Duodenal mucosa (tissue), 2 donors: ENCODE measurements at regions not wholly inside any gene's neighbourhood (a gene's known extent, or its start where the extent isn't known, plus 50 kb on each side); places are given as distances from the start of the nearest gene placed in this dataset.

Experiments
- H3K27ac ChIP-seq: one replicate; pipeline ENCODE4 v1.7.0; 2013; ENCODE audit warnings: low read depth, low read length
- H3K27me3 ChIP-seq, 2 donors: one replicate each; pipeline ENCODE4 v1.7.0; 2013; ENCODE audit warnings: low read length in 2 of 2, control low read depth in 1 of 2; ENCODE audit not compliant: insufficient read depth in 2 of 2, control insufficient read depth in 1 of 2
- H3K36me3 ChIP-seq, 2 donors: one replicate each; pipeline ENCODE4 v1.7.0; 2013; ENCODE audit warnings: low read length in 2 of 2, control low read depth in 1 of 2; ENCODE audit not compliant: insufficient read depth in 2 of 2, control insufficient read depth in 1 of 2
- H3K4me1 ChIP-seq, 2 donors: one replicate each; pipeline ENCODE4 v1.7.0; 2013; ENCODE audit warnings: low read length in 2 of 2, control low read depth in 1 of 2; ENCODE audit not compliant: insufficient read depth in 2 of 2, control insufficient read depth in 1 of 2
- H3K4me3 ChIP-seq, 2 donors: one replicate each; pipeline ENCODE4 v1.7.0; 2013; ENCODE audit warnings: low read length in 2 of 2, low read depth in 1 of 2
- H3K9ac ChIP-seq, 2 donors: one replicate each; pipeline ENCODE4 v1.7.0; 2013; ENCODE audit warnings: low read length in 2 of 2, low read depth in 1 of 2
- H3K9me3 ChIP-seq, 2 donors: one replicate each; pipeline ENCODE4 v1.7.0; 2013; ENCODE audit warnings: low read length in 2 of 2, control low read depth in 1 of 2; ENCODE audit not compliant: control insufficient read depth in 1 of 2

DNA sequence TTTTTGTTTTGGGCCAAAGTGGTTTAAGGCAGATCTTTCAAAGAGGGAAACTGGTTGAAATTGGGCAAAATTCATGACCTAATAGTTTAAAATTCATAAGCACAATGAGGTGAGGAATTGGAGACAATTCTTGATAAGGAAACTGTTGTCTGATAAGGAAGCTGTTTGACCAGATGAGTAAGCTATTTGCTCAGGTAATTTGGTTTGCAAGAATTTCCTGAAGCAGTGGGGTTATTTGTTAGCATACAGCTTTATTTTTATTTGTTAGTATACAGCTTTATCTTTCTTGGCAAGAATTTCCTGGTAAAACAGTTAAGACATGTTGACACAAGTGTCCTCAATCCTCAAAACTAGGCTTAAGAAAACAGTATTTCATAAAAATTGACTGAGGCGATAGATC is 559.0 kb downstream of the GALC start:
- no peaks in the 10 kb centered on the region for H3K36me3 ChIP-seq
- H3K27ac ChIP-seq: no peak overlapping the region
- H3K27me3 ChIP-seq: no peaks in the 10 kb centered on the region
- H3K4me3 ChIP-seq: no peak overlapping the region
- H3K9ac ChIP-seq: no peak overlapping the region
- no peaks in the 10 kb centered on the region for H3K4me1 ChIP-seq
- H3K9me3 ChIP-seq: peaks cover 0 to 27% of the 10 kb centered on the region in 2 donors

DNA sequence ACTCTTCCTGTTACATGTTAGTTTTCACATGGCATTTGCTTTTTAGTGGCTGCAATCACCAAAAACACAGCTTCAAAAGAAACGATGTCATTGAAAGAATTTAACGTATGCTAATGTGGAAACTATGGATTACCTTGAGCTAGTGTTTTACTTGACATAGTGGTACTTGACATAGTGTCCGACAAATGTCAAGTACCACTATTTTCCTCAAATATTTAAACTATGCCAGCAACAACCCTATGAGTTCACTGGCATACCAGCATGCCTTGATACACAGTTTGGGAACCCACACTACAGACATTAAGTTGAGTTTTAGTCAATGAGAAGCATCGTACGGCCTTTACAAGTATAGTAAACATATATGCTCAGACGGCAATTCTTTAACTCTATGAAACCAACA is 560.3 kb downstream of the GALC start:
- Histone ChIP-seq H3K27ac (no peak overlapping the region), H3K27me3 (no peaks in the 10 kb centered on the region), H3K9ac (no peak overlapping the region), H3K4me3 (no peak overlapping the region), H3K4me1 (no peaks in the 10 kb centered on the region), H3K9me3 (peaks cover 0 to 27% of the 10 kb centered on the region in 2 donors), H3K36me3 (no peaks in the 10 kb centered on the region)

DNA sequence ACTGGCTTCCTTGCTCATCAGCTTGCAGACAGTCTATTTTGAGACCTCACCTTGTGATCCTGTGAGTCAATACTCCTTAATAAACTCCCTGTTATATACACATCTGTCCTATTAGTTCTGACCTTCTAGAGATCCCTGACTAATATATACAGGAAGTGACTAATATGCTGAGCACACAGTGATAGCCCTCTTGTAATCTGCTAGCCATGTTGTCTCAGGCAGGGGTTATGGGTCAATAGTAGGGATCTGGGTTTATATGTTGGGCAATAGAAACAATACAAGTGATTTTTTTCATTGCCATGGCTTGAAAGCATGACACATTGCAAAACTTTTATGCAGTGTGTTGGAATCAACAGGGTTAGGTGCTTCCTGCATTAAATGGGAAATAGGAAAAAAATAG is 562.2 kb downstream of the GALC start:
- Histone ChIP-seq H3K27me3 (no peaks in the 10 kb centered on the region), H3K4me1 (no peaks in the 10 kb centered on the region), H3K36me3 (no peaks in the 10 kb centered on the region), H3K9me3 (peaks cover 0 to 27% of the 10 kb centered on the region in 2 donors), H3K9ac (no peak overlapping the region), H3K4me3 (no peak overlapping the region), H3K27ac (no peak overlapping the region)

DNA sequence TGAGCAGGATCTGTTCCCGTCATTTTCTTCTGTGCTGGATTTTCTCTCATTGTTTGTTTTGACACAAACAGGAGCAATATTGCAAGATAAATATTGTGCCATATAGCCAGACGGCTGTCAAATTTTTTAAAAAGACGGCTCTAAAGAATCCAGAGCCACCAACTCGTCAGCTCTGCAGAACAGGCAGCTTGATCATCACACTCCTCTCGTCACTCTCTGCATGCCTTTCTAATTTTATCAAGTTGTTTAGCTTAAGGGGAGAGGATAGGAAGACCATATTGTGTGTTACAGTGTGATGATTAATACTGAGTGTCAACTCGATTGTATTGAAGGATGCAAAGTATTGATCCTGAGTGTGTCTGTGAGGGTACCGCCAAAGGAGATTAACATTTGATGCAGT is 562.8 kb downstream of the GALC start:
- H3K36me3 ChIP-seq: no peaks in the 10 kb centered on the region
- no peaks in the 10 kb centered on the region for H3K4me1 ChIP-seq
- H3K4me3 ChIP-seq: no peak overlapping the region
- H3K27ac ChIP-seq: no peak overlapping the region
- H3K9me3 ChIP-seq: peaks cover 0 to 26% of the 10 kb centered on the region in 2 donors
- no peaks in the 10 kb centered on the region for H3K27me3 ChIP-seq
- no peak overlapping the region for H3K9ac ChIP-seq

DNA sequence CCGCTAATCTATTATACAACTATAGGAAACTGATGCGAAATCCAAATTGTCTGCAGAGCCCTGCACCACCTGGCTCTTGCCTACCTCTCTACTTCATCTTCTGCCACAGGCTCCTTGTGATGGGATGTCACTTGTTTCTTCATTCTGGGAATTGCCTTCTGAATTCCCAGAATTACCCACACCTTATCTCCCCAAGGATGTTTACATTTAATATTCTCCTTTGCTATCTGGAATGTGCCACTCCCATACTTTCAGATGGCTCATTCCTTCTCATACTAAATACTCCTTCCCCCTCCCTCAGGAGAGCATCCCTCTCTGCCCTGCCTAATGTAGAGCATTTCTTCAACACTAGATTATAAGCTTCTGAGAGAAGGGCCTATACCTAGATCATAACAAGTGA is 573.1 kb downstream of the GALC start:
- no peaks in the 10 kb centered on the region for H3K27me3 ChIP-seq
- no peak overlapping the region for H3K9ac ChIP-seq
- no peaks in the 10 kb centered on the region for H3K4me1 ChIP-seq
- no peak overlapping the region for H3K27ac ChIP-seq
- H3K4me3 ChIP-seq: no peak overlapping the region
- H3K9me3 ChIP-seq: peaks cover 0 to 5% of the 10 kb centered on the region in 2 donors
- H3K36me3 ChIP-seq: no peaks in the 10 kb centered on the region

DNA sequence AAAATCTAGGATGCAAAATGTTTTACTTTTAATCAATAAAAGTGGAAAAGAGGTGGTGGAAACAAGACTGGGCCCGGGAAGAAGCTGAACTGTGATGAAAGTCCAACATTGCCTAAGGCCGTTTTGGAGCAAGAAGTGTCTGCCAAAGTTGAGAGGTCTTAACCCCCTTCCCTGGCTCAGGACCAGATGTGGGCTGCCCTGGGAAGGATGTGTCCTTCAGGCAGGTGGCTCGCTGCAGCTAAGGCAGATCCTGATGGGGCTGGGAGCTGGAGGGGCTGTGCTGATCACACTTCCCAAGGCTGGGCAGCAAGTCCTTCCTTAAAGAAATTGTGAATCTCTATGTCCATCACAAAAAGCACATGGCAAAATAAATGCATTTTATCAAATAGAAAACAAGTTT is 581.6 kb downstream of the GALC start:
- Histone ChIP-seq H3K9me3 (peaks cover 3 to 7% of the 10 kb centered on the region in 2 donors), H3K36me3 (no peaks in the 10 kb centered on the region), H3K27me3 (no peaks in the 10 kb centered on the region), H3K4me1 (no peaks in the 10 kb centered on the region), H3K4me3 (no peak overlapping the region), H3K27ac (no peak overlapping the region), H3K9ac (no peak overlapping the region)

DNA sequence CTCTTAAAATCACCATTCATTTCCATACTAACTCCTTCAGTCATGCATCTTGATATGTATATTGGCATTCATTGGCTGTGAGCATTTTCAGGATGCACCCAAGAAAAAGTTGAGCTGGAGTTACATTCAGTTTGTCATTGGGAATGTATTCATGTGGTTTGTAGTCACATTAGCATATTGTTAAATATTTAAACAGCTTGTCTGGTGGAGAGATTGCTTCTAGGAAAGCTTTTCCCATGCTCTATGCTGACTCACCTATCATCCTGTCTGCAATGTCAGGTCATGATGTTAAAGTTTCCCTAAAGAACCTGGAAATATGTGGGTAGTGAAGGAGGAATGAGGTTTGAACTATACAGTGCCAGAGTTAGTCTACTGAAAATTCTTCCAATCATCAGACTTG is 583.6 kb downstream of the GALC start:
- no peaks in the 10 kb centered on the region for H3K36me3 ChIP-seq
- no peak overlapping the region for H3K4me3 ChIP-seq
- no peaks in the 10 kb centered on the region for H3K27me3 ChIP-seq
- H3K9ac ChIP-seq: no peak overlapping the region
- H3K9me3 ChIP-seq: peaks cover 3 to 15% of the 10 kb centered on the region in 2 donors
- H3K4me1 ChIP-seq: no peaks in the 10 kb centered on the region
- H3K27ac ChIP-seq: no peak overlapping the region

DNA sequence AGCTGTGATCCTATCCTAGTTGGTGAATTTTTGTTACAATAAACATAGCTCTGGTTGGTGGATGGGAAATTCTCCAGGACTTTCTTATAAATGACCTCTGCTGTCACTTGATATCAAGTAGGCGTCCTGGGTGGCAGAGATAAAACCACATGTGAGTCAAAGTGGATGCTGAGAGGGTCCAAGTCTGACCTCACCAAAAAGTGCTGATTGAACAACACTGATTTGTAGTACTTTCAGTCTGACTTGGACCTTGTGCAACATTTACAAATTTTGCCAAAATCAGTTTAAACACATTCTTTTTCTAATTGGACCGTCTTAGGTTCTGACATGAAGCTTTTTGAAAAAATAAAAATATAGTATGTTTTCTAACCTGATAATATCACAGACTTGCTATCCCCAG is 585.6 kb downstream of the GALC start:
- H3K27me3 ChIP-seq: no peaks in the 10 kb centered on the region
- H3K4me1 ChIP-seq: no peaks in the 10 kb centered on the region
- H3K4me3 ChIP-seq: no peak overlapping the region
- no peak overlapping the region for H3K9ac ChIP-seq
- no peaks in the 10 kb centered on the region for H3K36me3 ChIP-seq
- no peak overlapping the region for H3K27ac ChIP-seq
- peaks cover 5 to 15% of the 10 kb centered on the region in 2 donors for H3K9me3 ChIP-seq

DNA sequence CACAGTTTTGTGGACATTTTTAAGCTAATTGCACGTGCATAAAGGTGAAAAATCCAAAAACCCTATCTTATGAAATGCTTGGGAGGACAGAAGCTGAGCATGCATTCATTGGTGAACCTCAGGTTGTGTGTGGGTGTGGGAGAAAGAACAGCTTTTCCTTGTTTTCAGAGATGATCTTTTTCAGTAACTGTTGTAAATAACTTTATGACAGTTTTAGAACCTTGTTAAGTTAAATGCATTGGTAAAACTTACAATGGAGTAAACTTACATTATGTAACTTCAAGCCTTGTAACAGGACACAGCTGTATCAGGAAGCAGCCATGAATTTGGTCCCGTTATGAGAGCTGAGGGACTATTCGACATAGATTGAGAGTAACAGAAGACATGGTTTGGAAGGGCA is 587.4 kb downstream of the GALC start:
- Histone ChIP-seq H3K27ac (no peak overlapping the region), H3K36me3 (no peaks in the 10 kb centered on the region), H3K9ac (no peak overlapping the region), H3K4me3 (no peak overlapping the region), H3K4me1 (no peaks in the 10 kb centered on the region), H3K27me3 (no peaks in the 10 kb centered on the region), H3K9me3 (peaks cover 7 to 16% of the 10 kb centered on the region in 2 donors)

DNA sequence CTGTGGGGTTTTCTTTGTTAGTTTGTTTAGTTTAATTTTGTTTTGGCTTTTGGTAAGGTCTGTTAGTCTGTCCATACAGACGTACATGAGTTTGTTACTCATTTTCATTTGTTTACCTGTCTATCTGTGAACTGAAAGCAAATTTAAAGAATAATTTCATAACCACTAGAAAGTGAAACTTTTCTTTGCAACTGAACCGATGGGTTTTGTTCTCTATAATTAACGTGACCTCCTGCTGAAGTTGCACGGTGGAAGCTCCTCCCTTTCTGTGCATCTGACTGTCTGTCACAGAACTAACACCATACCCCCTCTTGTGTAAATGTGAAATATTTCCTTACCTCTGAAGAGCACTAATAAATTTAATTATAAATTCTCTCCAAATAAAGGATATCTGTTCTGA is 595.5 kb downstream of the GALC start:
- no peaks in the 10 kb centered on the region for H3K4me1 ChIP-seq
- no peak overlapping the region for H3K9ac ChIP-seq

DNA sequence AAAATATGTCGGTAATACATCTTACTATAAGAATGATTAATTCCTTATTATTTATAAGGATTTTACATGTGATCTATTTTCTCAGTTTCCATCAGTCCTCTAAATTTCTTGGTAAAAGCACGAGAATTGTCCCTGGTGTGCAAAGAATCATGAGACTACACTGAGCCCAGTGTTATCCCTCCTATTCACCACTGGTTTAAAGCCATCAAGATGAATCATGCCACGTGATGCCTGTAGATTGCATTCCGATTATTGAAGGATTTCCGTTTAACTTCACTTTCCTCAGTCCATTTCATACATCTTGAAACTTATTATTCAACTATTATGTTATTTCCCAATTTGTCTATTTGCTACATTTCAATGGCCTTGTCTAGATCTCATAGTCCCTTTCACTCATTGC is 601.9 kb downstream of the GALC start:
- Histone ChIP-seq H3K36me3 (no peaks in the 10 kb centered on the region), H3K4me3 (no peak overlapping the region), H3K9me3 (peaks cover 11 to 30% of the 10 kb centered on the region in 2 donors), H3K9ac (no peak overlapping the region), H3K4me1 (no peaks in the 10 kb centered on the region), H3K27me3 (no peaks in the 10 kb centered on the region), H3K27ac (no peak overlapping the region)

More for the DNA sequence above, 595.5 kb downstream of the GALC start:
- H3K9me3 ChIP-seq: peaks cover 3 to 26% of the 10 kb centered on the region in 2 donors
- H3K27ac ChIP-seq: no peak overlapping the region
- H3K36me3 ChIP-seq: no peaks in the 10 kb centered on the region
- no peaks in the 10 kb centered on the region for H3K27me3 ChIP-seq
- H3K4me3 ChIP-seq: no peak overlapping the region
